ENCODE measurements at regions not wholly inside any gene's neighbourhood (a gene's known extent, or its start where the extent isn't known, plus 50 kb on each side); places are given as distances from the start of the nearest gene placed in this dataset.

- no peak overlapping the region for H3K4me3 ChIP-seq (ENCODE audit: low read length)
- H3K36me3 ChIP-seq (replicated peaks; ENCODE audit: insufficient read depth, low read length) = no peaks in the 10 kb centered on the region
- H3K4me2 ChIP-seq (ENCODE audit: low read depth, low read length) = no peak overlapping the region
- no peaks in the 10 kb centered on the region for H3K9me2 ChIP-seq (replicated peaks; ENCODE audit: insufficient read depth, low read length)
- TF ChIP-seq CTCF (IDR thresholded peaks at IDR 0.05; ENCODE audit: low read length) = no peak
- TF ChIP-seq EZH2phosphoT487 (IDR thresholded peaks at IDR 0.05; ENCODE audit: low read length) = no peak
- no peak for TF ChIP-seq EZH2 (optimal IDR thresholded peaks at IDR 0.05; ENCODE audit: low read depth, low read length)
- H3K79me2 ChIP-seq (ENCODE audit: low read length) = no peaks in the 10 kb centered on the region
- no peaks in the 10 kb centered on the region for H3K4me1 ChIP-seq (ENCODE audit: low read length)
- no peak overlapping the region for H3K27ac ChIP-seq (ENCODE audit: low read length)
- H3K27me3 ChIP-seq (replicated peaks; ENCODE audit: insufficient read depth, low read length) = no peaks in the 10 kb centered on the region
- H3K9ac ChIP-seq (ENCODE audit: low read length) = no peak overlapping the region
- no peaks in the 10 kb centered on the region for H3F3A ChIP-seq (ENCODE audit: insufficient read depth, low read length)
- DNase-seq = no peak
- H3K9me3 ChIP-seq (replicated peaks; ENCODE audit: insufficient read depth, low read length) = no peaks in the 10 kb centered on the region
- H2AFZ ChIP-seq (ENCODE audit: low read length) = no peak overlapping the region
- H4K20me1 ChIP-seq (ENCODE audit: insufficient read depth, low read length) = no peaks in the 10 kb centered on the region
These were observed 92.4 kb upstream of the ERG start for GRCh38 chr21:38590449-38591217.

- H3K9me2 ChIP-seq (replicated peaks; ENCODE audit: insufficient read depth, low read length) = no peaks in the 10 kb centered on the region
- no peak overlapping the region for H2AFZ ChIP-seq (ENCODE audit: low read length)
- no peak overlapping the region for H3K4me2 ChIP-seq (ENCODE audit: low read depth, low read length)
- DNase-seq = no peak
- H4K20me1 ChIP-seq (ENCODE audit: insufficient read depth, low read length) = no peaks in the 10 kb centered on the region
- H3K27me3 ChIP-seq (replicated peaks; ENCODE audit: insufficient read depth, low read length) = no peaks in the 10 kb centered on the region
- no peak overlapping the region for H3K4me3 ChIP-seq (ENCODE audit: low read length)
- no peaks in the 10 kb centered on the region for H3K9me3 ChIP-seq (replicated peaks; ENCODE audit: insufficient read depth, low read length)
- no peaks in the 10 kb centered on the region for H3K79me2 ChIP-seq (ENCODE audit: low read length)
- no peak overlapping the region for H3K9ac ChIP-seq (ENCODE audit: low read length)
- H3F3A ChIP-seq (ENCODE audit: insufficient read depth, low read length) = no peaks in the 10 kb centered on the region
- no peak for TF ChIP-seq EZH2phosphoT487 (IDR thresholded peaks at IDR 0.05; ENCODE audit: low read length)
- no peak for TF ChIP-seq CTCF (IDR thresholded peaks at IDR 0.05; ENCODE audit: low read length)
- no peak for TF ChIP-seq EZH2 (optimal IDR thresholded peaks at IDR 0.05; ENCODE audit: low read depth, low read length)
- no peaks in the 10 kb centered on the region for H3K4me1 ChIP-seq (ENCODE audit: low read length)
- no peaks in the 10 kb centered on the region for H3K36me3 ChIP-seq (replicated peaks; ENCODE audit: insufficient read depth, low read length)
- H3K27ac ChIP-seq (ENCODE audit: low read length) = no peak overlapping the region
These were observed 92.9 kb upstream of the ERG start for GRCh38 chr21:38591218-38591537.

GRCh38 chr21:38596264-38597042 lies 98.2 kb upstream of the ERG start:
- DNase-seq = no peak
- Histone ChIP-seq H3K27ac (ENCODE audit: low read length) (no peak overlapping the region), H3K4me2 (ENCODE audit: low read depth, low read length) (no peak overlapping the region), H3K9me3 (replicated peaks; ENCODE audit: insufficient read depth, low read length) (no peaks in the 10 kb centered on the region), H3K4me1 (ENCODE audit: low read length) (no peaks in the 10 kb centered on the region), H3K27me3 (replicated peaks; ENCODE audit: insufficient read depth, low read length) (no peaks in the 10 kb centered on the region), H3K4me3 (ENCODE audit: low read length) (no peak overlapping the region), H2AFZ (ENCODE audit: low read length) (no peak overlapping the region), H3K9ac (ENCODE audit: low read length) (no peak overlapping the region), H3K36me3 (replicated peaks; ENCODE audit: insufficient read depth, low read length) (no peaks in the 10 kb centered on the region), H3F3A (ENCODE audit: insufficient read depth, low read length) (no peaks in the 10 kb centered on the region), H3K79me2 (ENCODE audit: low read length) (no peaks in the 10 kb centered on the region), H3K9me2 (replicated peaks; ENCODE audit: insufficient read depth, low read length) (no peaks in the 10 kb centered on the region), H4K20me1 (ENCODE audit: insufficient read depth, low read length) (no peaks in the 10 kb centered on the region)
- no peak for TF ChIP-seq EZH2phosphoT487 (IDR thresholded peaks at IDR 0.05; ENCODE audit: low read length)
- TF ChIP-seq CTCF (IDR thresholded peaks at IDR 0.05; ENCODE audit: low read length) = no peak
- TF ChIP-seq EZH2 (optimal IDR thresholded peaks at IDR 0.05; ENCODE audit: low read depth, low read length) = no peak

Measured in MM.1S (cell line).